HUES48 (cell line): ENCODE measurements at regions not wholly inside any gene's neighbourhood (a gene's known extent, or its start where the extent isn't known, plus 50 kb on each side); places are given as distances from the start of the nearest gene placed in this dataset.

Source experiments
- H3K27ac ChIP-seq: one replicate; pipeline ENCODE4 v1.7.0; 2013; ENCODE audit warnings: low read depth, low read length, inconsistent platforms
- H3K27me3 ChIP-seq: 2 replicates; pipeline ENCODE4 v1.6.1; 2013; ENCODE audit warnings: mild to moderate bottlenecking, low read length; ENCODE audit not compliant: control insufficient read depth, insufficient read depth
- H3K36me3 ChIP-seq: 2 replicates; pipeline ENCODE4 v1.6.1; 2013; ENCODE audit warnings: low read length; ENCODE audit not compliant: control insufficient read depth, insufficient read depth
- H3K4me1 ChIP-seq: 2 replicates; pipeline ENCODE4 v1.6.1; 2013; ENCODE audit warnings: mild to moderate bottlenecking, low read length; ENCODE audit not compliant: control insufficient read depth, insufficient read depth
- H3K4me3 ChIP-seq: 2 replicates; pipeline ENCODE4 v1.5.1; 2013; ENCODE audit warnings: mild to moderate bottlenecking, low read depth, low read length
- H3K9ac ChIP-seq: 2 replicates; pipeline ENCODE4 v1.6.1; 2013; ENCODE audit warnings: mild to moderate bottlenecking, low read depth, low read length, moderate library complexity
- H3K9me3 ChIP-seq: 2 replicates; pipeline ENCODE4 v1.6.1; 2013; ENCODE audit warnings: low read length; ENCODE audit not compliant: control insufficient read depth, insufficient read depth

- H3K9me3 ChIP-seq, result no peaks in the 10 kb centered on the region
- no peak overlapping the region for H3K4me3 ChIP-seq
- H3K9ac ChIP-seq, result no peak overlapping the region
- H3K27ac ChIP-seq, result no peak overlapping the region
- H3K36me3 ChIP-seq, result no peaks in the 10 kb centered on the region
- no peaks in the 10 kb centered on the region for H3K27me3 ChIP-seq
- H3K4me1 ChIP-seq, result peaks cover 29% of the 10 kb centered on the region
Observed at GRCh38 chr14:83825843-83826242, 1704.1 kb upstream of the FLRT2 start.

GRCh38 chr14:83826838-83827237 lies 1703.1 kb upstream of the FLRT2 start:
- H3K4me3 ChIP-seq, result no peak overlapping the region
- H3K36me3 ChIP-seq, result no peaks in the 10 kb centered on the region
- peaks cover 27% of the 10 kb centered on the region for H3K4me1 ChIP-seq
- H3K9ac ChIP-seq, result no peak overlapping the region
- H3K9me3 ChIP-seq, result no peaks in the 10 kb centered on the region
- no peaks in the 10 kb centered on the region for H3K27me3 ChIP-seq
- no peak overlapping the region for H3K27ac ChIP-seq

DNA sequence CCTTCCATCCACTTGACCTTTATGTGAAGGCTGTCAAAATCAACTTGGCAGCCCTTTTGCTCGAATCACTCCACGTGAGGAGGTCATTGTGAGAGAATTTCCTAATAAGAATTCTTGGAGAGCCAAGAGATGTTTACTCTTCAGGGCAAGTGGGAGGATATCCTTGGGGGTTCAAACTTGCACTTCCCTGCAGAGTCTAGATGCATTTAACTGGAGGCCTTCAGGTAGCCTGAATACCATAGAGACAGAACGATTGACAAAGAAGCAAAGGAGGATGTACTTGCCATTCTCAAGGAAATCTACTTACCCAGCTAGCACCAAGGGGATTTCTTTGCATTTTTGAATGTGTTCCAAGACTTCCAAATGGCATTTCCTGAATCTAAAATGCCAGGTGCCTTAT lies 1702.6 kb upstream of the FLRT2 start:
- Histone ChIP-seq H3K9ac (no peak overlapping the region), H3K27me3 (no peaks in the 10 kb centered on the region), H3K36me3 (no peaks in the 10 kb centered on the region), H3K27ac (no peak overlapping the region), H3K4me3 (no peak overlapping the region), H3K9me3 (no peaks in the 10 kb centered on the region), H3K4me1 (peaks cover 22% of the 10 kb centered on the region)

GRCh38 chr14:83828406-83828805 lies 1701.5 kb upstream of the FLRT2 start:
- no peaks in the 10 kb centered on the region for H3K27me3 ChIP-seq
- H3K4me1 ChIP-seq, result peaks cover 18% of the 10 kb centered on the region
- H3K9me3 ChIP-seq, result no peaks in the 10 kb centered on the region
- H3K27ac ChIP-seq, result no peak overlapping the region
- H3K4me3 ChIP-seq, result no peak overlapping the region
- H3K9ac ChIP-seq, result no peak overlapping the region
- no peaks in the 10 kb centered on the region for H3K36me3 ChIP-seq

DNA sequence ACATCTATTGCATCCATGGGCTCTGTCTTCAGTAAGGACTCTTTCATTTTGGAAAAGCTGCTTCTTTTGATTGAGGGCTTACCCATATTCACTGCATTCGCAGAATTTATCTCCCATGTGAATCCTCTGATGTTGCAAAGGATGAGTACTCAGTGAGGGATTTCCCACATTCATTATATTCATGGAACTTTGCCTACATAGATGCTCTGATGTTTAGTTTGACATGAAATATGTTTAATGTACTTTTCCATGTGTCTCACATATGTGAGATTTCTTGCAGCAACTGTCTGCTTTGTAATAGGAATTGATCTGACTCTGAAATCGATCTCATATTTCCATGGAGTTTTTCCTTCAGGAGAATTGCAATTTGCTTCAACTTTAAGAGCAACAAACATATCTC lies 1699.6 kb upstream of the FLRT2 start:
- peaks cover 18% of the 10 kb centered on the region for H3K4me1 ChIP-seq
- H3K9ac ChIP-seq, result no peak overlapping the region
- no peaks in the 10 kb centered on the region for H3K36me3 ChIP-seq
- H3K9me3 ChIP-seq, result no peaks in the 10 kb centered on the region
- no peak overlapping the region for H3K4me3 ChIP-seq
- no peak overlapping the region for H3K27ac ChIP-seq
- no peaks in the 10 kb centered on the region for H3K27me3 ChIP-seq

GRCh38 chr14:83838226-83838625 lies 1691.7 kb upstream of the FLRT2 start:
- no peaks in the 10 kb centered on the region for H3K9me3 ChIP-seq
- H3K9ac ChIP-seq, result no peak overlapping the region
- no peaks in the 10 kb centered on the region for H3K36me3 ChIP-seq
- H3K4me1 ChIP-seq, result peaks cover 26% of the 10 kb centered on the region
- H3K27me3 ChIP-seq, result no peaks in the 10 kb centered on the region
- H3K27ac ChIP-seq, result peak overlapping the region; percentile 26
- no peak overlapping the region for H3K4me3 ChIP-seq

- Histone ChIP-seq H3K4me1 (peaks cover 19% of the 10 kb centered on the region), H3K36me3 (no peaks in the 10 kb centered on the region), H3K27me3 (no peaks in the 10 kb centered on the region), H3K4me3 (no peak overlapping the region), H3K9ac (no peak overlapping the region), H3K9me3 (no peaks in the 10 kb centered on the region), H3K27ac (no peak overlapping the region)
Observed at GRCh38 chr14:83842547-83842946, 1687.4 kb upstream of the FLRT2 start.

DNA sequence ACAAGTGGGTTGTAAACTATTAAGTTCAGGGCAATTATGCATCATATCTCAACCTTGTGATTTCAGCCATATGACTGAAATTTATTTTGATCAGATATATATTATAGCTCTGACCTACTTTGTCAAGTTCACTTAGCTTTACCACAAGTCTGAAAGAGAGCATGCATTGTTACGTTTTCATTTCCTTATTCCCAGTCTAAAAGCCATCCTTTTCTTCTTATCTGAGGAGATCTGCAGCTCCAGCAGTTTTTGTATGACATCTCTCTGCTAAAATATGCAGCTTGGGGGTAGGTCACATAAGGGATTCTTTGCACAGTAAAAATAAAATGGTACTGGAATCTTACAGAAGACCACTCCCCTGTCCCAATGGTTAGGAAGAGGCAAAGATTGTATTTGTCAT lies 1682.8 kb upstream of the FLRT2 start:
- H3K27ac ChIP-seq, result no peak overlapping the region
- H3K36me3 ChIP-seq, result no peaks in the 10 kb centered on the region
- H3K27me3 ChIP-seq, result no peaks in the 10 kb centered on the region
- no peaks in the 10 kb centered on the region for H3K9me3 ChIP-seq
- no peak overlapping the region for H3K9ac ChIP-seq
- peaks cover 9% of the 10 kb centered on the region; the same call in 1 of the 2 replicates for H3K4me1 ChIP-seq
- H3K4me3 ChIP-seq, result no peak overlapping the region

DNA sequence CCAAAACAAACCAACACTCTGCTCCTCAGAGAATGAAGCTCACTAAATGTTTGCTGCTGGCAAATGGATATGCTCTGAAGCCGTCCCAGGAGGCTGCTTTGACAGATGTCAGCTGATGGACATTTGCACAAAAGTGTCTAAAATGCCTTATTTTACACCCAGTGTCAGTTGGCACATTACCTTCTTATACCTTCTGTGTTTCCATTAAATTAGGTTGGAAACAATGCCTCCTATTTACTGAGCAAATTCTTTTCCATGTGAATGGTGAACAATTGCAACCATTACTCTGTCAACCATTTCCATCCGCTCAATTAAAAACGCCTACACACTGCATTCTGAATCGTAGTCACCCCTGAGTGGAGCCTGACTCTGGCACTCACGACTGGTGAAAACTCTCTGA lies 1679.9 kb upstream of the FLRT2 start:
- Histone ChIP-seq H3K4me1 (0 out of 2 replicates have a peak, but pooled peaks cover 7% of the 10 kb centered on the region), H3K4me3 (no peak overlapping the region), H3K27me3 (no peaks in the 10 kb centered on the region), H3K9ac (no peak overlapping the region), H3K36me3 (no peaks in the 10 kb centered on the region), H3K9me3 (no peaks in the 10 kb centered on the region), H3K27ac (no peak overlapping the region)

DNA sequence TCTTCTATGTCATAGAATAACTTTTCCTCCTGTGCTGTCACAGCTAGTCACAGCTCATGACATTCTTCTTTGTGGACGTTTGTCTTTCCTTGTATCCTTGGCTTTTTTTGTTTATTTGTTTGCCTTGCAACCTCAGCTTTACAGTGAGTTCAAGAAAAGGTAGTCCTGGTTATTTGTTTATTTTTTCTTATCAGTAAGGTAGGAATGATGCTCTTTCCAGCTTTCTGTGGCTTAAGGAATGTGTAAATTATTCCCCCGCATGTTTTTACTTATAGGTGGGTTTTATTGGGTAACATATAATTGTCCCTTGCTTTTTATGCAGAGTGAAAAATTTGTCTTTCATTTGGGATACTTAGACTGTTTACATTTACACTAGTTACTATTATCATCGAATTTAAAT lies 1673.6 kb upstream of the FLRT2 start:
- no peaks in the 10 kb centered on the region for H3K36me3 ChIP-seq
- no peak overlapping the region for H3K4me3 ChIP-seq
- H3K4me1 ChIP-seq, result no peaks in the 10 kb centered on the region; the same call in 1 of the 2 replicates
- H3K9me3 ChIP-seq, result no peaks in the 10 kb centered on the region
- H3K27ac ChIP-seq, result no peak overlapping the region
- H3K27me3 ChIP-seq, result no peaks in the 10 kb centered on the region
- H3K9ac ChIP-seq, result no peak overlapping the region

DNA sequence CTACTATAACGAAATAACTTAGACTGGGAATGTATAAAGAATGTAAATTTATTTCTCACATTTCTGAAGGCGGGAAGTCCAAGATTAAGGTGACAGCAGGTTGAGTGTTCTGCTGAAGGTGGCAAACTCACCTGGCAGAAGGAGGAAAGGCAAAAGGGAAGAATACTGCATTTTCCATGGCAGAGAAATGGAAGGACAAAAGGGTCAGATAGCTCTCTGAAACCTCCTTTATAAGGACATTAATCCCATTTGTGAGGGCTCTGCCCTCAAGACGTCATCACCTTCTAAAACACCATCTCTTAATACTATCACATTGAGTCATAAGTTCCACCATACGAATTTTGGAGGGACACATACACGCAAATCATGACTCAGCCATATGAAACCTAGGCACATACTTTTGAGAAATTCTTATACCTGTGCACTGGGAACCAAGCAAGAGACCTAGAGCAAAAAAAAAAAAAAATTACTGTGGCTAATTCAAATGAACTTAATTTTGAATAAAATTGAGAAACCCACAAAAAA lies 1669.3 kb upstream of the FLRT2 start:
- no peak overlapping the region for H3K27ac ChIP-seq
- H3K9me3 ChIP-seq, result no peaks in the 10 kb centered on the region
- no peaks in the 10 kb centered on the region for H3K36me3 ChIP-seq
- no peak overlapping the region for H3K4me3 ChIP-seq
- H3K27me3 ChIP-seq, result no peaks in the 10 kb centered on the region
- H3K9ac ChIP-seq, result no peak overlapping the region
- H3K4me1 ChIP-seq, result peaks cover 9% of the 10 kb centered on the region; the same call in 1 of the 2 replicates
